IPS DF 4.7 (cell line): ENCODE measurements at regions not wholly inside any gene's neighbourhood (a gene's known extent, or its start where the extent isn't known, plus 50 kb on each side); places are given as distances from the start of the nearest gene placed in this dataset.
A peak's percentile ranks its signal among the peaks of the same experiment; 100 is the strongest.

ENCODE experiments used
- DNase-seq: peaks from one replicate; pipeline ENCODE4 v3.0.0-alpha.2; 2013; ENCODE audit warnings: low spot score; ENCODE audit errors: extremely low read depth

DNA sequence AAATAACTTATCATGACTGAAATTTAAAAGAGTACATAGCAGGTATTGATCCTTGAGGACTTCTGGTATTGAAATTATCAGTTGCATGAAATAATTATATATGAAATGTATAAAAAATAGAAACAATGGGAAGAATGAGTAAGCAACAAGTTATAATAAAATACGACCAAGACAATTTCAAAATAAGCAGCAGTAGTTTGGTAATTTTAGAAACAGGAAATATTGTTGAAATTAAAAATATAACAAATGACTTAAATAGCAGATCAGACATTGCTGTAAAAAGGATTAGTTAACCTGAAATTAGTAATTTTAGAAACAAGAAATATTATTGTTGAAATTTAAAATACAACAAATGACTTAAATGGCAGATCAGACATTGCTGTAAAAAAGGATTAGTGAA lies 152.3 kb downstream of the BTC start:
- DNase-seq = no peak

DNA sequence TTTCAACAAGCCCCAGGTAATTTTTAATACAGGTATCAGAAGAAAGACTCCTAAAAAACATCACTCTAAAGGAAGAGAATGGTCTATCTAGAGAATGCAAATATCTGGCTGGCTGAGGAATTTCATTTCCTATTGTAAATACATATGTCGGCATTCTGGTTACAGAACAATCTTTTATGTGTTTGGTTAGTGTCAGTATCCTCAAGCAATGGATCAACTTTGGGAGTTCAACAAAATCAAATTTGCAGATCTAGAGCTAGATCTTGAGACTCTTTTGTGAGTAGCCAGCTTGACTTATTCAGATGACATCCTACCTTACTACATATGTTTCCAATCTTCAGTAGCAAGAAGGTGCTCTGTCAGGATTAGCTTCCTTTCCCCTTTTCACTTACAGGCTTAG lies 145.1 kb downstream of the BTC start:
- DNase-seq = no peak

DNA sequence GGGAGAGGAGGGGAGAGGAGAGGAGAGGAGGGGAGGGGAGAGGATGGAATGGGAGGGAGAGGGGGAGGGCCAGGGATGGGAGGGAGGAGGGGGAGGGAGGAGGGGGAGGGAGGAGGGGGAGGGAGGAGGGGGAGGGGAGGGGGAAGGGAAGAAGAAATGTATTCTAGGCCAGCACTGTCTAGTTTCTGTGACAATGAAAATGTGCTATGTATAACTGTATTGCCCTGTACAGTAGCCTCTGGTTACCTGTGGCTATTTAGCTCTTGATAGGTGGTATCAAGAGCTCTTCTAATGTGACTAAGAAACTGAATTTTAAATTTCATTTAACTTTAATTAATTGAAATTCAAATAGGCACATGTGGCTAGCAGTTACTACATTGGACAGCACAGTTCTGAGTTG lies 143.1 kb downstream of the BTC start:
- DNase-seq = no peak

DNA sequence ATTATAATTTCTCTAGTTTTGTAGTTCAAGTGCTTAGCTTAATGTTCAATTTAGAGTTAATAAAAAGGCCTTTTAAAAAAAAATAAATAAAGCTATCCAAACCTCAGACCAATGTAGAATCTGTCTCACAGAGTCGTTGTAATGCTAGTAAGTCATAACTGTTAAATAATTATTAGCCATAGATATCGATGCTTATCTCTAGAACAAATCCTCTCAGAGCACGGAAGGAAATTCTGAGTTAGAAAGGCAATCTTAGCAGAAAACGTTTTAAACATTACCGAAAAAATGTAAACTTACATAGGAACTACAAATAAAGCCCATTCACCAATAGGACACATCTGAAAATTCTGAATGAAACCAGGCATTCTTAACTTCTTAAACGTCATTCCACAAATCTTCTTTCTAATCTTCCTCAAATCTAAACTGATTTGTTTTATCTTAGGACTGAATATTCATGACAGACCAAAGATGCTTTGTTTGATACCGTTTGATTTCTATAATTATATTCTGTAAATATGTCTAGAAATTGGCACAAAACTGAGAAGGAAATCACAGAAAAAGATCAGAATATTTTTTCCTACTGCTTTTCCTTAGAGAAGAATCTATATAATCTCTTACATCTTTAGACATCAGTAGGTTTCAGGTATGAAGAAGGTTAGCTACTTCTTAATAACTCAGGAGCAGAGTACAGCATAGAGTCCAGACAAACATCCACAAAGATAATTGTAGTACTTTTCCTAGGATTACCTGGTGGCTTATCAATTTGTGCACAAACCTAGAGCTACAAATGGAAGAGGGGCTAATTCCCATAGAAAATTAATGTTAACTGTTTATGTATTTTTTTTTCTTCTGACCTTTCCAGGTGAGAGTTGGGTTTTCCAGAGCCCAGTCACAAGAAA lies 140.7 kb downstream of the BTC start:
- no peak for DNase-seq

DNA sequence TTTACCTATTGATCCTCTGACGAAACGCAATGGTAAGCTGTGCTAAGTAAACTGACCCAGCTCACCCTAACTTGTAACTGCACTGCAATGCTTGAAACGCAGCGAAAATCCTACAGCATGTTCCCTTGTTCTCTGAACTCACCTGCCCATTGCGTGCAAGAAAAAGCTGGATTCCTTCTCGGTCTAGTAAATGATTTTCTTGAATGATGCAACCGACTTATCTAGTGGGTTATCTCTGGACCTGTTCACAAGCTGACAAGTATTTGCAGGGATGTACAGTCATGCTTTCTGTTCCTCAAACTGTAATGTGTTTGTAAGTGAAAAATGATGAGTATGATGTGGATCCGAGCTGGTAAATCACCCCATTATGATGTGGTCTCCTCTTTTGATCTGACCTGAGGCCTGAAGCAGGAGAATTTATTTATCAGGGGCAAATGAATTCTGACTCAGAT lies 140.1 kb downstream of the BTC start:
- DNase-seq = no peak

DNA sequence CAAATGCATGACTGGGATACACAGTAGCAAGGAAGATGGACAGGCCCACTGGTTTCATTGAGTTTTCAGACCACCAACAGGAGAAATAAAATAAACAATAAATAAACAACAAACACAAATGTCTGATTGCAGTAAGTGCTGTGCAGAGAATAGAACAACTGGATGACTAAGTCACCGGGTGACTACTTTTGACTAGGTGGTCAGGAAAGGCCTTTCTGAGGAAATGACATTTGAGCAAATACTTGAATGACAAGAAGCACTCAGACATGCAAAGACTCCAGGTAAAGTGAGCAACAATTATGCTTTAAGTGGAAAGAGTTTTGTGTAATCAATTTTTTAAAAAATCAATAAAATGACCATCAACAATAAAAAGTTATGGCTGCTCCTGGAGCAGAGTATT lies 137.7 kb downstream of the BTC start:
- DNase-seq = no peak

DNA sequence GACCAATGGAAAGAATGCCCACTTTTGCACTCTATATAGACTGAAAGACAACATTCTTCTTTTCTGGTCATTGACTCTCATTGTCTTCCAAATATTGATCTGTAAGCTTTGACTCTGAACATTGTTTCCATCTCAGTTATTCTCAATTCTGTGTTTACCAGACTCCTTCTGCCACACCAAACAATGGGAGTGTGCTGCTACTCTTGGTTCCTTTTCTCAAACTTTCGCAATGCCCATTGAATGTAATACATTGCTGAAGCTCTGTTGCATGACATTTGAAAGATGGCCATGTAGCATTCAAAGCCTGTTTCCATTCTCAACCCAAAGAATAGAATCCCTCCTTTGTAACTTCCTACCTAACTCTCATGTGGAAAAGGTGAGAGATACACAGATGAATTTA lies 136.2 kb downstream of the BTC start:
- DNase-seq = no peak

DNA sequence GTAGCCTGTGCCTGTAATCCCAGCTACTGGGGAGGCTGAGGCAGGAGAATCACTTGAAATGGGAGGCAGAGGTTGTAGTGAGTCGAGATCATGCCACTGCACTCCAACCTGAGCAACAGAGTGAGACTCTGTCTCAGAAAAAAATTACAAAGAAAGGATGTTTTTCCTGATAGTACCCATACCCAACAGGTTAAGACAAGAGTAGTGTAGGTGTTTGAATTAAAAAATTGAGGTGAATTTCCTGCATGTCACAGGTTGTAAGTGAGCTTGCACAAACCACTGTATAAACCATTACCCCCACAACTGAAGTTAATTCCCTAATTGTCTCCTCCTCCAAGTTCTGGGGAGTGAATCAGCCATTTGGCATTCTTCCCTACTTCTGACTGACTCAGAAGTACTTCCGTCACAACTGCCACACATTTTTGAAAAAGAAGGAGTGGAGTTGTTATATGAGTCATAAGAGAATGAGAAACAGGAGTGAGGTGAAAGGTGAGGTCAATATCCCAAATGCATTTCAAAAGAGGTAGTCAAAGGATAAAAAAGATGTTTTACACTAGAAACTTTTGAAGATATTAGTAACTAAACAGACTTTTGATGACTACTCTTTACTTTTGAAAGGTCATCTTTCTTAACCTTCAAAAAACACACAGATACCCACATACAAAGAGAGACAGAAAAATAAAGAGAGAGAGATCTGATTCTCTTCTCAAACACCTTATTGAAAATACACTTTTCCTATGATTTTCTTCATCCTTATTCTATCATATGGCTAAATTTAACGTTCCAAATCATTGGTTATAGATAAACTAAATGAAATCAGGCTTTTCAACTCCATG lies 134.5 kb downstream of the BTC start:
- DNase-seq = no peak

DNA sequence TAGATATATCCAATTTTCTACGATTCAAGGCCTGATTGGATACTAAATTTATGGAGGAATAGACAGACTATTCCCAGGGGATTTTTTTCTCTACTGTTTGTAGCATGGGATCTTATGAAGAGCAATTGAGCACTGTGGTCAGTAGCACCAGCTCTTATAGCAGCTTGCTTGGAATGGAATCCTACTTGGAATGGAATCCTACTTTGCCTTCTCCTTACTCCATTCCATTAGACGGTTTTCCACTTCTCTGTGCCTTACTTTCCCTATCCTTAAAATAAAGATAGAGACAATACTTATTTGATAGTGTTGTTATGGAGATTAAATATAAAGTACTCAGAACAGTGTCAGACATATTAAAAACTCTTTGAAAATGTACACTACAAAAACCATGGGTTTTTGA lies 133.5 kb downstream of the BTC start:
- DNase-seq = no peak

DNA sequence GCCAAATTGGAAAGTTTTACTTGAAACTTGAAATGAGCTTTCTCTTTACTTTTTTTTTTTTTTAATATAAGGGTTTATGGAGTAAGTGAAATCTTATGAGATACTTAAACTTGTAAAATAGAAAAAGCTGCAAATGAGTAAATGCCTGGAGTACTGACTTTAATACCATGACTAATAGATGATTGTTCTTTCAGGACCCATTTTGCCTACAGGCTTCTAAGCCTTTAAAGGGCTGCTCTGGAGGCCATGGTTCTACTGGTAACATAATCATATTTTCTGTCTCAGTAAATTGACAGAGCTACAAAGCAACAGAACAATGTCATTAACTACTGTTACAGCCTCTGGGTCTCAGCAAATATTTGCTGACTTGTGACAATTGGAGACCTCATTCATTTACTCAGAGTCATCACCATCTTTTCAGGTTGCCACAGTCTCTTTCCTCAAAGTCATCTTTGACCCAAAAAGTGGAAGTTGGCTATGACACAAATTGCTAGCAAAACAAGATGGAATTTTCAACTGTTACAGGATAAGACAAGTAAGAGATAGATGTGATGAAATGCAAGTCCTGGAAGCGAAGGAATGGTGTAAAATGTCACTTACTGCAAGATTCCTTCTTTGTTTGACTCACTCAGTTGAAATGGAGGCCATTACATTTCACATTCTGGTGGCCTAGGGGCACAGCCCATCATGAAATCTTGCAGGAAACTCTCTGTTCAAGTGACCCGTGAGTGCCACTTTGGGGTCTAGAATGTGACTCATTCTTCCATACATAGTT lies 132.7 kb downstream of the BTC start:
- DNase-seq = no peak

DNA sequence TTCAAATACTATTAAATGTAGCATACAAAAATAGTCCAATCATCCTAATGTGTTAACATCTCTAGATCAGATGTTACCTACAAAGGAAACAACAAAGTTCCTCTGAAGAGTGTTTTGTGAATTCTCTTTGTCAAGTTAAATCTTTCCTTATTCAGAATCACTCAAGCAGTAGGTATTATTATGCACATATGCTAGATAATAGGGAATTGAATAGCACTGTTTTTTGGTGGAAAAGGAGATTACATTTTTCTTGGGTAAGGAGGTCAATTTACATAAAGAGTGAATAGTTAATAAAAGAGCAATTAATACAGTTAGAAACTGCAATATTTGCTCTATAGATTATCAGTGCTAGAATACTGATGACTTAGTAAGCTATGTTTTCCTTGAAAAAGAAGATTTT lies 130.7 kb downstream of the BTC start:
- DNase-seq = no peak

DNA sequence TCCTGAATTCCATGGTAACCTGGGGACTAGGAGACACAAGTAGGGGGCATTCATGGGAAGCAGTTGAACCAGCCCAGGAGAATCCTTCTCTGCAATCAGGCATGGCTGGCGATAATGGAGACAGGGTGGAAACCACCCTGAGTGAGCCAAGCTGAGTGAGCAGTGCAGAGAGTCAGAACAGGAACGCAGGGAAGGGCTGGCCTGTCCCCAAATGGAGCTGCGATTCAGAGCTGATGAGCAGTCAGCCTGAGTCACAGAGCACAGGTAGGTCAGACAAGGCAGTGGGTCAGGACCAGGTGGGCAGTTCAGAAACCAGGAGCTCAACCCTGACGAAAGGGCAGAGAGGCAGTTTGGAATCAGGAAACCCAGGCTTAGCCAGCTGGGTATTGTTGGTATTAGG lies 129.0 kb downstream of the BTC start:
- DNase-seq = no peak

DNA sequence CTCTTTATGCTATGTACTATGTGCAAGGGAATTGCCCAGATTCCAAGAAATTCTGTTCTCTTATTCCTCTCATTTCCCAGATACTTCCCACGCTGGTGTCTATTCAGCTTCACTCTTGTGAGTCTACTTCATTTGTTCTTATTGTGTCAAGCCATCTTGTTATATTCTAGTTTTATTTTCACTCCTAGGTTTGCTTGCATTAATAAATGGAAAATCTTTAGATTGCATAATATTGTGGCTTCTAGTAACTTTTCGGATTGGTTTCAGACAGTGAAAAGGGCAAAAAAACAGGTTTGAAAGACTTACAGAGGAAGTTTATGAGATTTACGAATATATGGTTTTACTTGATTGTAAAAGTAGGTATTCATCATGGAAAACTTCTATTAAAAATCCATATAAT lies 128.4 kb downstream of the BTC start:
- no peak for DNase-seq

DNA sequence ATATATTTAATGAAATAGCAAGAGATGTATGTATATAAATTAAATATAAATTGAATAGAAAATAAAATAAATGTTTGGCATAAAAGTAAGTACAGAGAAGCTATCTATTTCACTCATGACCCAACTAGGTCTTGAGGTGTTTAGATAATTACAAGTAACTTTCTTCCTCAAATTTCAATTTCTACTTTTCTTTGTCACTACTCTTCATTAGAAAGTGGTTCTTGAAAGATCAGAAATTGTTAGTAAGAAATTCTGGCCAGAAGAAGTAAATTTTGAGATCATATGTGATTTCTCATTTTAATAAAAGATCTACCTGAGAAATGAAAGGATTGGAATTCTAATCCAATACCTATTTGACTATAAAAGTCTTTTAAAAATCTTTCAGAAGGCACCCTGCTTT lies 126.9 kb downstream of the BTC start:
- DNase-seq = no peak

DNA sequence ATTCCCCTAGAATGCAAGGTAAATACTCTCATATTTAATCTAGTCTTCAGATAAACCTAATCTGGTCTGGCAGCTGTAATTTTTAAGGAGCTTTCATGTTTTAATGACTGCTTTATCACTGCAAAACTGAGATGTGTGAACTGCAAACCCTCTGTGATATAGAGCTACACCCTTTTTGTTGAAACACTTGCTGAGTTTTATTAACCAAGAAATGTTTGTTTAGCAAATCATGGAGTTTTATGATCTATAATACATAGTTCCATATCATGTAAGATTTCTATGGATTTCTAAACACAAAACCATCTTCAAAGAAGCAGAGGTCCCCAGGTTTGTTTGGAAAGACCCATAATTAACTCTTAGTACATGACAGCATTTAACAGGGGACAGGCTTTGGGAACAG lies 126.4 kb downstream of the BTC start:
- no peak for DNase-seq

DNA sequence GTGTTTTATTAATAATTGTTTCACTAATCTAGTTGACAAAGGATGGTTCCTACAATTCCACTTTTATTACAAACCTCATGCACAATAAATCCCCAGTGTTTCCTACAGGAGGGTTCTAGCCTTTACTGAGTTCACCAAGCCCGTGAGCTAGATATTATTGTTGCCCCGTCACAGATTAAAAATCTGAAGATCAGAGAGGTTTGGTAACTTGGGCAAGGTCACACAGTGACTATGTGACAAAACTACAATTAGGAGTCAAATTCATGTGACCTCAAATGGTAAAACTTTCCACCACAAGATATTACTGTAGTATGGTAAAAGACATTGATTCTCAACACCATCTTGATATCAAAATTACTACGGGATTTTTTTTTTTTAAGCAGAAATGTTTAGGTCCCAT lies 124.6 kb downstream of the BTC start:
- no peak for DNase-seq

DNA sequence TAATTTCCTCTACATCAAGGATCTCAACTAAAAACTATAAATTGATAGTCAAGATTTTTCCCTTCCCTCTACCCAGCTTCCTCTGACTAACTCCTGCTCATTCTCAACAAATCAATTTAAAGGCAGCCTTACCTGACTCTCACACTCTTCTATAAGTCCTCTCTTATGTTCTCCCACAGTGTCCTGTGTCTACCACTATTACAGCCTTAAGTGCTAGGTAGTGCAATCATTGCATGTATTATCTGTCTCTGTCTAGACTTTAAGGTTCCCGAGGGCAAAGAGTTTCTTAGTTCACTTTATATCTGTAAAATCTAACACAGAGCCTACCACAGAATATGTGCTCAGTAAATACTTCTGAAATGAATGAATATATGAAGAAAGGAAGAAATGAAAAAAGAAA lies 123.7 kb downstream of the BTC start:
- no peak for DNase-seq

DNA sequence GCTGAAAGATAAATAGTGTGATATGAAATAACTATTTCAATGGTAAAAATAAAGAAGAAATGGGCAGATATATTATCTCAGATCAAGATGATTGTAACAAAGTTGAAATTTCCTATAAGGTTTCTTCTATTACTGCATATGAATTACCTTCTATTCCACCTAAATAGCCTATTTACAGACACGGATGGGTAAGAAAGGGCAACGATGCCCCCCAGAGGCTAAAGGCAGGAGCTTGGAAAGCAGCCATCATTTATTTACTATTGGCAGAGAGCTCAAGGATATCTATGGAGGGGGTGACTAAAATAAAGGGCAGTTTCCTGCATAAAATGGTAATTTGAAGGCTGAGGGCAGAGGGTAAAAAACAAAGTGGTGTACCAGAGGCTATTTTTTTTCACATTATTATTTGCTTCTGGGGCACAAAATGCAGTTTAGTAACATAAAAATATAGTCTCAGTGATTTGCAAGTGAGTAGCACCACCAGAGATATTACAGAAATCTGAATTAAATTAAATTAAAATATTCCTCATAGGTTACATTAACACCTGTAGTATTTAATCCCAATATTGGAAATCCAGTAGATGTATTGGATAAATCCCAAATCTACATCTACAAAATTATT lies 123.1 kb downstream of the BTC start:
- DNase-seq = no peak

DNA sequence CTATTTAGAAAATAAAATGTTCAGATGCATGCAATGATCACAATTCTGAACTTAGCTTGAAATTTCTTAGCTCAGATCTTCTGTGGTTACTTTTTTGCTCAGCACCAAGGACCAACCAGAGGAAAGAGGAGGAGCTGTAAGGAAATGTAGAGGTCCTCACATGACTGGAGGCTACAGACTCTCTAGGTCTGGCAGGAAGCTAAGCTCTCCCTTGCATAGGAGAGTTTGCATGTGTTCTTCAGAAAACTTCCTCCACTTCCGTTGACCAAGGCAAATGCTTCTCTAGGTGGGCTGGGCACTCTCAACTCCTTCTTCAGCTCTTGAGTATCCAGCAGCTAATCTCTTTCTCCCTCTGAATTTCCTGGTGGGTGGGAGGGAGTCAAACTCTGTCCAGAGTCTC lies 119.6 kb downstream of the BTC start:
- DNase-seq = no peak

DNA sequence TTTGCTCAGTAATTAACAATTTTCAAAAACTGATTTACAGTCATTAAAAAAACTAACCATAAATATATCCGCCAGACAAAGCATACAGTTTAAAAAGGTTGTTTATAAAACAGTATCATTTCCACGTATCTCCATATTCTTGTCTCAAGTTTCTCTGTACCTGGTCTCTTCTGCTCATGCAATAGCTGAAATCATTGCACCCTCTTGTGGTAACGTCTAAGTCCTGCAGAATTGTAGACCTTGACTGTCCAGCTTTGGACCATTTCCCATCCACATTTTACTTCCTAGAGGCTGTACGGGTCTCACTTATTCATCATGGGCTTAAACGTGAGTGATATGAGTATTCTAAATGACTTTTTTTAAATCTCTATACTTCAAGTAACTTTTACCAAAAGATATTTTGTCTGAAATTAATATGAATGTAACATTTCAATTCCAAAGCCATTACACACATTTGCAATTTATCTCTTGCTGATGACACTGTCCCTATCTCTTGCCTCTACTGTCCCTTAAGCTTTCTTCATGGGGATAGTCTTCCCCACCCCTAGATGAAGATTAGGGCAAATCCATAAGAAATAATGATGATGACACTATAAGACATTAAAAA lies 118.5 kb downstream of the BTC start:
- peak; percentile 46 for DNase-seq
